ENCODE measurements at regions not wholly inside any gene's neighbourhood (a gene's known extent, or its start where the extent isn't known, plus 50 kb on each side); places are given as distances from the start of the nearest gene placed in this dataset.

GRCh38 chr18:42168487-42168886, 213.5 kb downstream of the PIK3C3 start:
- H3K4me3 ChIP-seq, result no peak overlapping the region
- intact Hi-C loops (cut with DNase I), result no loop called here
- H3K9me3 ChIP-seq, result no peaks in the 10 kb centered on the region
- TF ChIP-seq CTCF (IDR thresholded peaks at IDR 0.05), result no peak
- WGBS, 3 donors, result 86 to 92% (median 92%) methylated on average over 2 of the region's 2 CpGs
- DNase-seq, result no peak
- no peaks in the 10 kb centered on the region for H3K36me3 ChIP-seq (ENCODE audit: insufficient read depth in 1 of 2, low read depth in 1 of 2)
- no peaks in the 10 kb centered on the region for H3K4me1 ChIP-seq
- H3K27me3 ChIP-seq (ENCODE audit: insufficient read depth in 3 of 3, low read length in 2 of 3), result no peaks in the 10 kb centered on the region
- no peak overlapping the region for H3K27ac ChIP-seq
- no peak for ATAC-seq

GRCh38 chr18:42168907-42169306, 213.9 kb downstream of the PIK3C3 start:
- intact Hi-C loops (cut with DNase I), result no loop called here
- Histone ChIP-seq H3K9me3 (no peaks in the 10 kb centered on the region), H3K27me3 (ENCODE audit: insufficient read depth in 3 of 3, low read length in 2 of 3) (no peaks in the 10 kb centered on the region), H3K36me3 (ENCODE audit: insufficient read depth in 1 of 2, low read depth in 1 of 2) (no peaks in the 10 kb centered on the region), H3K4me3 (no peak overlapping the region), H3K27ac (no peak overlapping the region), H3K4me1 (no peaks in the 10 kb centered on the region)
- no peak for TF ChIP-seq CTCF (IDR thresholded peaks at IDR 0.05)
- 40 to 62% (median 43%) methylated on average over 3 of the region's 3 CpGs for WGBS, 3 donors
- ATAC-seq, result no peak
- DNase-seq, result no peak

GRCh38 chr18:42174909-42175308, 219.9 kb downstream of the PIK3C3 start:
- 94 to 98% (median 97%) methylated on average over 1 of the region's 1 CpG for WGBS, 3 donors
- Histone ChIP-seq H3K27ac (no peak overlapping the region), H3K36me3 (ENCODE audit: insufficient read depth in 1 of 2, low read depth in 1 of 2) (no peaks in the 10 kb centered on the region), H3K27me3 (ENCODE audit: insufficient read depth in 3 of 3, low read length in 2 of 3) (no peaks in the 10 kb centered on the region), H3K9me3 (no peaks in the 10 kb centered on the region), H3K4me1 (no peaks in the 10 kb centered on the region), H3K4me3 (no peak overlapping the region)
- ATAC-seq (no peak), DNase-seq (no peak)
- no peak for TF ChIP-seq CTCF (IDR thresholded peaks at IDR 0.05)
- intact Hi-C loops (cut with DNase I), result no loop called here

GRCh38 chr18:42176599-42176998, 221.6 kb downstream of the PIK3C3 start:
- intact Hi-C loops (cut with DNase I), result no loop called here
- H3K4me3 ChIP-seq, result no peak overlapping the region
- TF ChIP-seq CTCF (IDR thresholded peaks at IDR 0.05), result no peak
- no peaks in the 10 kb centered on the region for H3K9me3 ChIP-seq
- DNase-seq, result no peak
- no peak overlapping the region for H3K27ac ChIP-seq
- no peaks in the 10 kb centered on the region for H3K4me1 ChIP-seq
- no peaks in the 10 kb centered on the region for H3K36me3 ChIP-seq (ENCODE audit: insufficient read depth in 1 of 2, low read depth in 1 of 2)
- H3K27me3 ChIP-seq (ENCODE audit: insufficient read depth in 3 of 3, low read length in 2 of 3), result no peaks in the 10 kb centered on the region
- 70 to 83% (median 74%) methylated on average over 3 of the region's 3 CpGs for WGBS, 3 donors
- no peak for ATAC-seq

GRCh38 chr18:42177390-42177789, 222.4 kb downstream of the PIK3C3 start:
- no peak for TF ChIP-seq CTCF (IDR thresholded peaks at IDR 0.05)
- DNase-seq, result no peak
- H3K4me1 ChIP-seq, result no peaks in the 10 kb centered on the region
- no peak overlapping the region for H3K27ac ChIP-seq
- 66 to 71% (median 70%) methylated on average over 1 of the region's 1 CpG for WGBS, 3 donors
- no peaks in the 10 kb centered on the region for H3K27me3 ChIP-seq (ENCODE audit: insufficient read depth in 3 of 3, low read length in 2 of 3)
- H3K9me3 ChIP-seq, result no peaks in the 10 kb centered on the region
- intact Hi-C loops (cut with DNase I), result no loop called here
- no peak for ATAC-seq
- no peaks in the 10 kb centered on the region for H3K36me3 ChIP-seq (ENCODE audit: insufficient read depth in 1 of 2, low read depth in 1 of 2)
- H3K4me3 ChIP-seq, result no peak overlapping the region

Data from psoas muscle (tissue), 7 donors.